ENCODE measurements at regions not wholly inside any gene's neighbourhood (a gene's known extent, or its start where the extent isn't known, plus 50 kb on each side); places are given as distances from the start of the nearest gene placed in this dataset.

GRCh38 chr17:63364944-63365343, 81.2 kb downstream of the CYB561 start:
- H3K27ac ChIP-seq, result no peak overlapping the region
- TF ChIP-seq CTCF (IDR thresholded peaks at IDR 0.05), result no peak
- H3K9ac ChIP-seq (ENCODE audit: low read depth in 2 of 2, low read length in 2 of 2), result no peak overlapping the region
- H3K27me3 ChIP-seq, result no peaks in the 10 kb centered on the region
- no peaks in the 10 kb centered on the region for H3K9me3 ChIP-seq
- H3K4me1 ChIP-seq, result no peaks in the 10 kb centered on the region
- intact Hi-C loops (cut with DNase I), result no loop called here
- DNase-seq, result no peak
- H3K4me3 ChIP-seq, result no peak overlapping the region
- no peaks in the 10 kb centered on the region for H3K36me3 ChIP-seq

- no peak for TF ChIP-seq CTCF (IDR thresholded peaks at IDR 0.05)
- H3K36me3 ChIP-seq, result no peaks in the 10 kb centered on the region
- DNase-seq, result no peak
- no peak overlapping the region for H3K4me3 ChIP-seq
- intact Hi-C loops (cut with DNase I), result no loop called here
- no peaks in the 10 kb centered on the region for H3K9me3 ChIP-seq
- no peaks in the 10 kb centered on the region for H3K27me3 ChIP-seq
- no peaks in the 10 kb centered on the region for H3K4me1 ChIP-seq
- no peak overlapping the region for H3K27ac ChIP-seq
- H3K9ac ChIP-seq (ENCODE audit: low read depth in 2 of 2, low read length in 2 of 2), result no peak overlapping the region
Measured at GRCh38 chr17:63365366-63366240, 80.5 kb downstream of the CYB561 start.

GRCh38 chr17:63366241-63366566, 79.9 kb downstream of the CYB561 start:
- Histone ChIP-seq H3K9ac (ENCODE audit: low read depth in 2 of 2, low read length in 2 of 2) (no peak overlapping the region), H3K4me1 (no peaks in the 10 kb centered on the region), H3K9me3 (no peaks in the 10 kb centered on the region), H3K36me3 (no peaks in the 10 kb centered on the region), H3K27ac (no peak overlapping the region), H3K27me3 (no peaks in the 10 kb centered on the region), H3K4me3 (no peak overlapping the region)
- TF ChIP-seq CTCF (IDR thresholded peaks at IDR 0.05), result no peak
- intact Hi-C loops (cut with DNase I), result no loop called here
- no peak for DNase-seq

GRCh38 chr17:63369233-63369632, 76.9 kb downstream of the CYB561 start:
- H3K4me1 ChIP-seq, result no peaks in the 10 kb centered on the region

GRCh38 chr17:63370696-63371095, 75.4 kb downstream of the CYB561 start:
- H3K4me1 ChIP-seq, result no peaks in the 10 kb centered on the region
- no peak overlapping the region for H3K27ac ChIP-seq
- intact Hi-C loops (cut with DNase I), result no loop called here
- H3K9ac ChIP-seq (ENCODE audit: low read depth in 2 of 2, low read length in 2 of 2), result no peak overlapping the region
- no peak for TF ChIP-seq CTCF (IDR thresholded peaks at IDR 0.05)
- H3K9me3 ChIP-seq, result no peaks in the 10 kb centered on the region
- H3K27me3 ChIP-seq, result no peaks in the 10 kb centered on the region
- H3K4me3 ChIP-seq, result no peak overlapping the region
- H3K36me3 ChIP-seq, result no peaks in the 10 kb centered on the region
- DNase-seq, result no peak

More at GRCh38 chr17:63369233-63369632, 76.9 kb downstream of the CYB561 start:
- no peak overlapping the region for H3K9ac ChIP-seq (ENCODE audit: low read depth in 2 of 2, low read length in 2 of 2)
- no peak for TF ChIP-seq CTCF (IDR thresholded peaks at IDR 0.05)
- no peak for DNase-seq
- H3K9me3 ChIP-seq, result no peaks in the 10 kb centered on the region
- intact Hi-C loops (cut with DNase I), result no loop called here
- H3K27ac ChIP-seq, result no peak overlapping the region
- H3K27me3 ChIP-seq, result no peaks in the 10 kb centered on the region
- no peak overlapping the region for H3K4me3 ChIP-seq
- H3K36me3 ChIP-seq, result no peaks in the 10 kb centered on the region

Data from colonic mucosa (tissue), 4 donors.